GM18502 (cell line): ENCODE measurements at regions not wholly inside any gene's neighbourhood (a gene's known extent, or its start where the extent isn't known, plus 50 kb on each side); places are given as distances from the start of the nearest gene placed in this dataset.
"Not testable (repeated sequence)": the region's sequence is repeated elsewhere in the genome, so short reads cannot be mapped to it uniquely, and the experiment has no call there.

Experiments
- ATAC-seq: cut with Tn5 transposase; IDR thresholded peaks from one replicate; pipeline ENCODE4 v1.9.1; 2021; ENCODE audit warnings: mild to moderate bottlenecking; ENCODE audit not compliant: unreplicated experiment, poor library complexity

DNA sequence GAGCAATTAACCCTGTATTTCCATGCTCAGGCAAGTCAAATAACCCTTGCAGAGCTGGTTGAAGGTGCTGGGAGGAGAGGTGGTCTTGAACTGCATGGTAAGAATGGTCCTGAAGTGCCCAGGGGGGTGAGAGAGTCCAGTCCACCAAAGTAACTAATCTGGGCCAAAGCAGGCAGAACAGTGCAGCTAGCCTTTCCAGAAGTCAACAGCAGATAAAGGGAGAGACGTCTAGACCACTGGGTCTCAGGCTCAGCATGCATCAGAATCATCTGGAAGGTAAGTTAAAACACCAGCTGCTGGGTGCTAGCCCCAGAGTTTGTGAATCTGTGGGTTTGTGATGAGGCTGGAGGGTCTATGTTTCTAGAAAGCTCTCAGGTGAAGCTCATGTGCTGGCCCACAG lies 232.3 kb upstream of the ECI2 start:
- ATAC-seq, result no peak

- no peak for ATAC-seq
Measured at GRCh38 chr6:4366635-4367395, 231.4 kb upstream of the ECI2 start.

DNA sequence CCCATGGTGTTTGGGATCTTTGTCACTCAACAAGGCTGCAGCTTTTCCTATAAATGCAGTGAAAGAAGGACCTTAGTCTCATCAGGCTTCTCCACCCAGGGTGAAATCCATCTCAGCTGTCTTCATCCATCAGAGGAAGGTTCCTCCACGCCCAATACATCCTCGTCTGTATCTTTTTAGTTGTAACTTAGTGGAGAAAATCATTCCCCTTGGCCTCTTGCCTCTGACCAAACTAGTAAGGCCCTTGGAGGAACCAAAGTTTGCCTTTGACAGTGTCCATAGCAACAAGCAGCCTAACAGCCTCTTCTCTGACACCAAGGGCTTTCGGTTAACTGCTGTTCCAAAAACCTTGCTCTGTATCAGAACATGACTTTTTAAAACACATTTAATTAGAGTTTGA lies 230.3 kb upstream of the ECI2 start:
- no peak for ATAC-seq

DNA sequence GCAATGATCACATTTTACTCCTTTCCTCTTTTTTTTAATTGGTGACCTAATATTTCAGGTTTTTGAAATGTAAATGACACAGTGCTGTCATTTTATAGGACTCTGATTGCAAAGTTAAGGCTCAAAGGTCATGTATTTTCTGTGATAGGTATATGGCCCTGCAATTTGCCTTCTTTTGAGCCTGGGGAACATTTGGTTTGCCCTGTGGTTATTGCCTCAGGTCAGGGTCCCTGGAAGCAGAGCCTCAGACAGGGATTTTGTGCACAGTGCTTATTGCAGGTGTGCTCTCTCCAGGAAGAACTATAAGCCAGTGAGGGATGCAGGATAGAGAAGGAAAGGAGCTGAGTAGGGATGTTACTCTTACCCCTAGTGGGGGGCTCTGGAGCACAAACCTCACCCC lies 229.3 kb upstream of the ECI2 start:
- ATAC-seq, result no peak

GRCh38 chr6:4364172-4364571 lies 228.8 kb upstream of the ECI2 start:
- ATAC-seq, result no peak

DNA sequence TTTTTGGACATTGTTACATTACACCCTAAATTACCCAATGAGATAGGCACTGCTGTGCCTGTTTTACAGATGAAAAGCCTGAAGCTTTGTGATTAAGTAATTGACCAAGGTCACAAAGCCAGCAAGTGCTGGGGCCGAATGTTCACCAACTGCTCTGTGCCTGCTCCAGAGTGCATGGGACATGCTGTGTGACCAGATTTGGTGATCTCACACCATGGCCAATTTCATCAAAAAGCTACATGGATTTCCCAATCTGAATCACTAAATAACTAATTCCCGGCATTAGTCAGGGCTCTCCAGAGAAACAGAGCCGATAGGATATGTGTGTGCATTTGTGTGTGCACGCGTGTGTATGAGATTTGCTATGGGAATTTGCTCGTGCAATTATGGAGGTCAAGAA lies 228.3 kb upstream of the ECI2 start:
- no peak for ATAC-seq

DNA sequence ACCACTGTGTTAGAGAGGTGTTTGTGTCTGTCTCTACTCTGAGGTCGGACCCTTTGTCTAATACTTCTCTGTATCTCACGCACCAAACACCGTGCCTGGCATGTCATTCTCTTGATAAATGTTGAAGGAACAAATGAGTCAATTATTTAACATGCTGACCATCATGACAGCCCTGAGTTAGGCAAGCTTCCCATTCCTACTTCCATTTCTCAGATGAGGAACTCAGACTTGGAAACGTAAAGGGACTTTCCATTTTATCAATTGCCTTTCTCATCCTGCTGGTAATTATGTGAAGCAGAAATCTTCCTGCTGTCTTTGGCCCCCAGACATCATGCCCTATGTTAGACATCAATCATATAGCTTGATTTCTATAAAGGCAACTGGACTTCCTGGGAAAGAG lies 227.0 kb upstream of the ECI2 start:
- ATAC-seq, result no peak

- no peak for ATAC-seq
Measured at GRCh38 chr6:4360920-4361319, 225.5 kb upstream of the ECI2 start.

GRCh38 chr6:4359108-4359730 lies 223.8 kb upstream of the ECI2 start:
- no peak for ATAC-seq

DNA sequence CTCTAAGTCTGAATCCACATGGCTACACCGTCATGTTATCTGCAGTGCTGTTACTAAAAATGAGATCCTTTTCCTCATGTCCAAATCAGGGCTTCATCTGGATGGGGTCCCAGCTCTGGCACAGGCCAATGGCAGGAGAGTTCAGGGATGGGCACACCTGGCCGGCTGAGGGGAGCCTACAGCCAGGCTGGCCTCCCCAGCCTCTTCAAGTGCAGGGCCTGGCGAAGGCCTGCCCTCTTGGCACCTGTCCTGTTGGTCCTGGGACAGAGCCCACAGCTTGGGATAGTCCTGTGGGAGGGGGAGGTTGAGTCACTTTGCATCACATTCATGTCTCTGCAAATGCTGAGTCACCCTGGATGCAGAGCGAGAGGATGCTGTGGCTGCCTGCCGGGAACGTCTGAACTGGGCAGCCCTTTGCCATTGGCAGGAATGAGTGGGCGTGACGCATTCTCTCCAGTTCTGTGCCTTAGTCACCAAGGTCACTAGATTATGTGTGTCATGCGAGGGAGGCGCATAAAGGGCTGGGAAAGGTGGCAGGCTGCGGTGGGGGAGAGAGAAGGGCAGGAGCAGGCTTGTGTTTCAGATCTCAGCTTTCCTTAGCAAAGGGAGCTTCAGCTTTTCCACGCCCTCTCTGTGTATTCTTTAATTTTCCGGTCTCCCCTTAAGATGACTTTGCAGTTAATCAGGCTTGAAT lies 223.2 kb upstream of the ECI2 start:
- no peak for ATAC-seq

- not testable (repeated sequence) for ATAC-seq
Measured at GRCh38 chr6:4357660-4358152, 222.3 kb upstream of the ECI2 start.

GRCh38 chr6:4356899-4357659 lies 221.7 kb upstream of the ECI2 start:
- no peak for ATAC-seq

DNA sequence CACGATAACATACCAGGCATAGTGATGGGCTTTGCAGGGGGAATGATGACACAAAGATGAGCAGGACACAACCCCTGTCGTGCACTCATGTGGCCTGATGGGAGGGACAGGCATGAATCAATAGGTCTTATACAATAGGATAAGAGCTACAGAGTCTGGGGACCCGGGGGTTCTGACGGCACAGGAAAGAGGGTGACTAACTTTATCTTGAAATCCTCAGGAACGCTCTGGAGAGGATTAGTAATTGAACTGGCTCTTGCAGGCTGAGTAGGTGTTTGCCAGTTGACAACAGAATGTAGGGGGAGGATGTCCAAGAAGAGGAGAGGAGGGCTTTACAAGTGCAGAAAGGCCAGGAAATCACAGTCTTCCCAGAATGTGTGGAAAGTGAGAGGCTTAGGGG lies 219.9 kb upstream of the ECI2 start:
- no peak for ATAC-seq

- no peak for ATAC-seq
Measured at GRCh38 chr6:4354181-4354580, 218.8 kb upstream of the ECI2 start.

DNA sequence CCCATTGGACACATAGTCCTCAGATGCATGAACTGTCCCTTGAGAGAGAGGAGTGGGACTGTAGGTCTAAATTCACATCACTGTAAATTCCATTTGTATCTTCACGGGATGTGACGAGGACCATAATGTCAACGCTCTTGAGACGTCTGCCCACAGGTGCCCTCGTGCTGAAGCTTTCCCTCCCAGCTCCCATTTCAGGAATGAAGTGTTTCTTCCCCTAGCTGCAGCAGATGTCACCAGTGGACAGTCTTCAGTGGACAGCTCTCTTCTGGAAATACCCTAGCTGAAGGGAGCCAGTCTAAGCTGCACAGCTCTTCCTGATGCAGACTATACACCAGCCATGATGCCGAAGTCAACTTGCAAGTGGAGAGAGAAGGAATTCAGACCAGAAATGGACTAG lies 217.4 kb upstream of the ECI2 start:
- no peak for ATAC-seq

DNA sequence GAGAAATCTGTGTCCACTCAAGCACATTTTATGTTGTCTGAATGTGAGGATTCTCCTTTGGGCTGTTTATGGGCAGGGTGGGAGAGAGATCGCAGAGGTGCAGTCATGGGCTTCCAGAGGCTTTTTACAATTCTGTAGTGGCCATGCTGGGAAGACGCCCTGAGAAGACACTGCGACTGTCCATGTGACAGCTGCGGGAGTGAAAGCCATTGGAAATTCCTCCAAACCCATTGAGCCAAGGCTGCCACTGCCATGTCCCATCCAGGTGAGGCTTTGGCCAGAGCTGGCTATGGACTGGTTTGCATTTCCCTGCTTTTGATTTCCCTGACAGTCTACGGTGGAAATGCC lies 216.9 kb upstream of the ECI2 start:
- ATAC-seq, result no peak

- no peak for ATAC-seq
Measured at GRCh38 chr6:4351520-4352321, 216.3 kb upstream of the ECI2 start.

GRCh38 chr6:4350567-4351519 lies 215.5 kb upstream of the ECI2 start:
- no peak for ATAC-seq

DNA sequence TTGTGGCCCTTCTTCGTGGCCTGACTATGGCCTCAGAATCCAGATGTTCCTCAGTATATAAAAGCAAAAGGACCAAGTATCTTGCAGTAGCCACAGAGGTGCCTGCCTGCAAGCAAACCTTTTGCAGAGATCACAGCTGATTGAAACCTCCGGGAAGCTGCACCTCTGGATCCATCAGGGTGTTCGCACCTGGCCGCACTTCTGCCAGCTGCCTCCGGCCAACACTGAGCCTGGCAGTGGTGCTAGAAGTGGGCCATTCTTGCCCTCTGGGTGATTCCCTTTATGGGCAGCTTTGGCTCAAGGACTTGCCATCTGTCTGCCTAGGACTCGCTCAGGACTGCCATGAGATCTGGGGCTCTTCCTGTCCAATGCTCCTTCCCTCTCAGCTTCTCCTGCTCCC lies 214.6 kb upstream of the ECI2 start:
- ATAC-seq, result no peak
